ENCODE measurements at regions not wholly inside any gene's neighbourhood (a gene's known extent, or its start where the extent isn't known, plus 50 kb on each side); places are given as distances from the start of the nearest gene placed in this dataset.
"Not testable (repeated sequence)": the region's sequence is repeated elsewhere in the genome, so short reads cannot be mapped to it uniquely, and the experiment has no call there.

- DNase-seq: no peak
Measured at GRCh38 chrX:150058728-150059127, 120.4 kb upstream of the EOLA2 start.

- no peak for DNase-seq
Measured at GRCh38 chrX:150060406-150060805, 122.1 kb upstream of the EOLA2 start.

GRCh38 chrX:150062292-150063137 lies 124.2 kb upstream of the EOLA2 start:
- DNase-seq: peak; percentile 35

GRCh38 chrX:150063138-150063518 lies 124.8 kb upstream of the EOLA2 start:
- DNase-seq: no peak

GRCh38 chrX:150063674-150064073 lies 125.4 kb upstream of the EOLA2 start:
- no peak for DNase-seq

GRCh38 chrX:150074175-150074574 lies 135.9 kb upstream of the EOLA2 start:
- no peak for DNase-seq

GRCh38 chrX:150080497-150080896 lies 142.2 kb upstream of the EOLA2 start:
- DNase-seq: no peak

GRCh38 chrX:150081076-150081475 lies 142.8 kb upstream of the EOLA2 start:
- no peak for DNase-seq

GRCh38 chrX:150084496-150085229 lies 146.4 kb upstream of the EOLA2 start:
- DNase-seq: no peak

- no peak for DNase-seq
Measured at GRCh38 chrX:150085881-150086280, 147.6 kb upstream of the EOLA2 start.

- no peak for DNase-seq
Measured at GRCh38 chrX:150086371-150086770, 148.1 kb upstream of the EOLA2 start.

GRCh38 chrX:150087612-150088011 lies 149.3 kb upstream of the EOLA2 start:
- DNase-seq: no peak

- DNase-seq: no peak
Measured at GRCh38 chrX:150088042-150088441, 149.8 kb upstream of the EOLA2 start.

GRCh38 chrX:150088766-150089518 lies 150.7 kb upstream of the EOLA2 start:
- no peak for DNase-seq

- not testable (repeated sequence) for DNase-seq
Measured at GRCh38 chrX:150091300-150091699, 153.0 kb upstream of the EOLA2 start.

GRCh38 chrX:150092549-150092948 lies 154.3 kb upstream of the EOLA2 start:
- DNase-seq: peak; percentile 34

GRCh38 chrX:150094375-150094774 lies 156.1 kb upstream of the EOLA2 start:
- no peak for DNase-seq

GRCh38 chrX:150094996-150095395 lies 156.7 kb upstream of the EOLA2 start:
- no peak for DNase-seq

- DNase-seq: no peak
Measured at GRCh38 chrX:150099316-150099715, 161.0 kb upstream of the EOLA2 start.

- DNase-seq: no peak
Measured at GRCh38 chrX:150100261-150100660, 162.0 kb upstream of the EOLA2 start.

- DNase-seq: no peak
Measured at GRCh38 chrX:150118476-150118875, 180.2 kb upstream of the EOLA2 start.

- DNase-seq: peak; percentile 1
Measured at GRCh38 chrX:150119323-150119722, 181.0 kb upstream of the EOLA2 start.

- DNase-seq: not testable (repeated sequence)
Measured at GRCh38 chrX:150125045-150125444, 186.8 kb upstream of the EOLA2 start.

- DNase-seq: no peak
Measured at GRCh38 chrX:150127216-150127615, 188.9 kb upstream of the EOLA2 start.
